Liver (tissue), 8 donors: ENCODE measurements at regions not wholly inside any gene's neighbourhood (a gene's known extent, or its start where the extent isn't known, plus 50 kb on each side); places are given as distances from the start of the nearest gene placed in this dataset.

Experiments used
- DNase-seq: peaks from one replicate; pipeline ENCODE4 v3.0.0-alpha.2; 2017; ENCODE audit warnings: low spot score
- H3K27ac ChIP-seq, 2 donors: one replicate each; pipeline ENCODE4 v1.7.0; 2013; ENCODE audit warnings: inconsistent platforms in 2 of 2, low read length in 2 of 2, control low read depth in 1 of 2, low read depth in 1 of 2, mild to moderate bottlenecking in 1 of 2
- H3K27me3 ChIP-seq, 4 donors: one replicate each; pipeline versions ENCODE4 v1.6.1 to v1.7.0; 2013; ENCODE audit warnings: low read length in 3 of 4, inconsistent platforms in 1 of 4, mild to moderate bottlenecking in 1 of 4, moderate library complexity in 1 of 4; ENCODE audit not compliant: control insufficient read depth in 4 of 4, insufficient read depth in 4 of 4
- H3K36me3 ChIP-seq, 4 donors: one replicate each; pipeline versions ENCODE4 v1.6.1 to v1.7.0; 2013; ENCODE audit warnings: low read length in 3 of 4, mild to moderate bottlenecking in 3 of 4, low read depth in 1 of 4, moderate library complexity in 1 of 4; ENCODE audit not compliant: control insufficient read depth in 4 of 4, insufficient read depth in 3 of 4
- H3K4me1 ChIP-seq, 4 donors: one replicate each; pipeline versions ENCODE4 v1.6.1 to v1.7.0; 2013; ENCODE audit warnings: low read length in 3 of 4, mild to moderate bottlenecking in 3 of 4, moderate library complexity in 1 of 4; ENCODE audit not compliant: control insufficient read depth in 4 of 4, insufficient read depth in 4 of 4
- H3K4me3 ChIP-seq, 3 donors: one replicate each; pipeline versions ENCODE4 v1.6.1 to v1.7.0; 2013; ENCODE audit warnings: low read length in 3 of 3, control low read depth in 1 of 3, low read depth in 1 of 3, mild to moderate bottlenecking in 1 of 3
- H3K9ac ChIP-seq, 2 donors: one replicate each; pipeline ENCODE4 v1.7.0; 2013; ENCODE audit warnings: low read length in 2 of 2, mild to moderate bottlenecking in 2 of 2, moderate library complexity in 2 of 2, control low read depth in 1 of 2, low read depth in 1 of 2
- H3K9me3 ChIP-seq, 4 donors: one replicate each; pipeline versions ENCODE4 v1.6.1 to v1.7.0; 2013; ENCODE audit warnings: low read length in 3 of 4; ENCODE audit not compliant: control insufficient read depth in 4 of 4
- EGR1 ChIP-seq, 2 donors: IDR thresholded peaks; 2 replicates each; pipeline ENCODE4 v1.6.1; 2016 to 2018; ENCODE audit warnings: antibody characterized with exemption in 2 of 2, low read depth in 2 of 2
- FOXA1 ChIP-seq: IDR thresholded peaks from 2 replicates; pipeline ENCODE4 v1.6.1; 2016; ENCODE audit warnings: antibody characterized with exemption
- FOXA2 ChIP-seq: IDR thresholded peaks from 2 replicates; pipeline ENCODE4 v1.6.1; 2016; ENCODE audit warnings: antibody characterized with exemption
- GABPA ChIP-seq, 2 donors: IDR thresholded peaks in 1 of 2; conservative IDR thresholded peaks in 1 of 2; 2 replicates each; pipeline ENCODE4 v1.6.1; 2016; ENCODE audit warnings: antibody characterized with exemption in 2 of 2, mild to moderate bottlenecking in 1 of 2, moderate library complexity in 1 of 2
- HNF4A ChIP-seq, 2 donors: conservative IDR thresholded peaks; 2 replicates each; pipeline ENCODE4 v1.6.1; 2016; ENCODE audit warnings: antibody characterized with exemption in 2 of 2, mild to moderate bottlenecking in 2 of 2
- HNF4G ChIP-seq: IDR thresholded peaks from 2 replicates; pipeline ENCODE4 v1.6.1; 2016; ENCODE audit warnings: antibody characterized with exemption
- JUND ChIP-seq, 2 donors: IDR thresholded peaks; 2 replicates each; pipeline ENCODE4 v1.6.1; 2016; ENCODE audit warnings: antibody characterized with exemption in 2 of 2
- MAX ChIP-seq: IDR thresholded peaks from 2 replicates; pipeline ENCODE4 v1.6.1; 2016; ENCODE audit warnings: antibody characterized with exemption
- NR2F2 ChIP-seq: IDR thresholded peaks from 2 replicates; pipeline ENCODE4 v1.6.1; 2016; ENCODE audit warnings: antibody characterized with exemption
- RAD21 ChIP-seq, 2 donors: IDR thresholded peaks; 2 replicates each; pipeline ENCODE4 v1.6.1; 2016; ENCODE audit warnings: antibody characterized with exemption in 2 of 2, mild to moderate bottlenecking in 2 of 2
- RXRA ChIP-seq, 2 donors: IDR thresholded peaks; 2 replicates each; pipeline ENCODE4 v1.6.1; 2017 to 2018; ENCODE audit warnings: antibody characterized with exemption in 2 of 2, mild to moderate bottlenecking in 1 of 2
- SP1 ChIP-seq: IDR thresholded peaks from 2 replicates; pipeline ENCODE4 v1.6.1; 2018; ENCODE audit warnings: antibody characterized with exemption, mild to moderate bottlenecking
- TAF1 ChIP-seq: conservative IDR thresholded peaks from 2 replicates; pipeline ENCODE4 v1.6.1; 2016; ENCODE audit warnings: antibody characterized with exemption, mild to moderate bottlenecking
- YY1 ChIP-seq: IDR thresholded peaks from 2 replicates; pipeline ENCODE4 v1.6.1; 2016; ENCODE audit warnings: antibody characterized with exemption, mild to moderate bottlenecking
- ZBTB33 ChIP-seq: IDR thresholded peaks from 2 replicates; pipeline ENCODE4 v1.6.1; 2016; ENCODE audit warnings: antibody characterized with exemption
- WGBS: extraction: QIAGEN DNeasy Blood & Tissue Kit; methylation state at CpG from one replicate; pipeline ENCODE4 v1.1.7; 2013; 5-methylcytosine and 5-hydroxymethylcytosine counted together
- TF ChIP-seq, protein P1 (sequence below): IDR thresholded peaks from 2 replicates; pipeline ENCODE4 v1.6.1; 2016; ENCODE audit warnings: antibody characterized with exemption
- TF ChIP-seq, protein P2 (sequence below): fragments of 150-350 bp; IDR thresholded peaks from 2 replicates; pipeline ENCODE4 v1.5.1; 2017; ENCODE audit warnings: improper control_type of control experiment, low read depth, low read length; ENCODE audit not compliant: missing input control
- TF ChIP-seq, protein P3 (sequence below): IDR thresholded peaks from 2 replicates; pipeline ENCODE4 v1.6.1; 2016; ENCODE audit warnings: antibody characterized with exemption, mild to moderate bottlenecking
- donor health status: healthy.
- donor health status: healthy.
- donor health status: healthy.
- donor health status: healthy.
- donor health status: healthy.

DNA sequence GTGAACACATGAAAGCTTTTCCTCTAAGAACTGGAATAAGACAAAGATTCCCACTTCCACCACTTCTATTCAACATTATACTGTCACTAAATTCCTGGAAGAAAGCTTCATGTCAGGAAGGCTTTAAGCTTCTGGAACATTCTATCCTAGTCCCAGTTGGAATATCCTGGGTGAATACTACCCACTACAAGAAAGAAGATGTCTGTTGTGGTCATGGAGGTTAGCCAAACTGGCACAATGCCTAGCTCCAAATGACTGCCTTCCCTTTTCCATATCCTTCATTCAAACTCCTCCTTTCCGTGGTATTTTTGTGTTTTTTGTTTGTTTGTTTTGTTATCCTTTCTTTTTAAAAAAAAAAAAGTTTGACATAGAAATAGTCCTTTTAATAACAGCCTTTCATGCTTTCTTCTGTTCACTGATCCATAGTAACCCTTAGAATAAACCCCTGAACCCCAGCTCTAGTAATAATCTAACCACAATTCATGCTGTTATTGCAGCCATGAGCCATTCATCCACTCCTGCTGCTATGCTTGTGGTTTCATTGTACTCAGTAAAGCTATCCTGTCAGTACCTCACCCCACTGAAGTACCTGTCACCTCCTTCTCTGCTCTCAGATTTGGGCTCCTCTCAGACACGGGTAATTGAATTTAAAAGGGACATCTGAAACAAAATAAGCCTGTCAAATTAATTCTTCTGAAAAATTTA, 447.5 kb downstream of the IGSF11 start:
- Histone ChIP-seq H3K27ac (no peak overlapping the region), H3K36me3 (no peaks in the 10 kb centered on the region)
- WGBS = 67% methylated on average over 2 of the region's 2 CpGs

DNA sequence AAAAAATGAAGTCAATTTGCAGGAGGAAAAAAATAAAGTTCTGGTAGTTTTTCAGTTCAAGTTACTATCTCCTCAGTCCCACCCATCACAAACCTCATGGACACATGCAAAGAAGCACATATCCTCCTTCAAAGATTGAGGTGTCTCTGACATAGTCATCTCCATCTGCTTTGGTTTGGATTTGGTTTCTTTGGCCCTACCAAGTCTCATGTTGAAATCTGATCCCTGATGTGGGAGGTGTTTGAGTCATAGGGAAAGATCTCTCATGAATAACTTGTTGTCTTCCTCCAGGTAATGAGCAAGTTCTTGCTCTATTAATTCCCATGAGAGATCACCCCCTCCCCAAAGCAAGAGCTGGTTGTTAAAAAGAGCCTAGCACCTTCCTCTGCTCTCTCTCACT, 446.8 kb downstream of the IGSF11 start:
- no peak for TF ChIP-seq HNF4A (conservative IDR thresholded peaks at IDR 0.05)
- no peak for TF ChIP-seq FOXA2
- no peak for TF ChIP-seq TAF1
- TF ChIP-seq MAX = no peak
- TF ChIP-seq, protein P1, sequence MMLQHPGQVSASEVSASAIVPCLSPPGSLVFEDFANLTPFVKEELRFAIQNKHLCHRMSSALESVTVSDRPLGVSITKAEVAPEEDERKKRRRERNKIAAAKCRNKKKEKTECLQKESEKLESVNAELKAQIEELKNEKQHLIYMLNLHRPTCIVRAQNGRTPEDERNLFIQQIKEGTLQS = no peak
- TF ChIP-seq, protein P2, sequence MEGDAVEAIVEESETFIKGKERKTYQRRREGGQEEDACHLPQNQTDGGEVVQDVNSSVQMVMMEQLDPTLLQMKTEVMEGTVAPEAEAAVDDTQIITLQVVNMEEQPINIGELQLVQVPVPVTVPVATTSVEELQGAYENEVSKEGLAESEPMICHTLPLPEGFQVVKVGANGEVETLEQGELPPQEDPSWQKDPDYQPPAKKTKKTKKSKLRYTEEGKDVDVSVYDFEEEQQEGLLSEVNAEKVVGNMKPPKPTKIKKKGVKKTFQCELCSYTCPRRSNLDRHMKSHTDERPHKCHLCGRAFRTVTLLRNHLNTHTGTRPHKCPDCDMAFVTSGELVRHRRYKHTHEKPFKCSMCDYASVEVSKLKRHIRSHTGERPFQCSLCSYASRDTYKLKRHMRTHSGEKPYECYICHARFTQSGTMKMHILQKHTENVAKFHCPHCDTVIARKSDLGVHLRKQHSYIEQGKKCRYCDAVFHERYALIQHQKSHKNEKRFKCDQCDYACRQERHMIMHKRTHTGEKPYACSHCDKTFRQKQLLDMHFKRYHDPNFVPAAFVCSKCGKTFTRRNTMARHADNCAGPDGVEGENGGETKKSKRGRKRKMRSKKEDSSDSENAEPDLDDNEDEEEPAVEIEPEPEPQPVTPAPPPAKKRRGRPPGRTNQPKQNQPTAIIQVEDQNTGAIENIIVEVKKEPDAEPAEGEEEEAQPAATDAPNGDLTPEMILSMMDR = no peak
- no peak for TF ChIP-seq RAD21 (IDR thresholded peaks at IDR 0.05)
- TF ChIP-seq RXRA (IDR thresholded peaks at IDR 0.05) = no peak
- TF ChIP-seq ZBTB33 = no peak
- TF ChIP-seq FOXA1 = no peak
- no peak for TF ChIP-seq NR2F2
- TF ChIP-seq, protein P3, sequence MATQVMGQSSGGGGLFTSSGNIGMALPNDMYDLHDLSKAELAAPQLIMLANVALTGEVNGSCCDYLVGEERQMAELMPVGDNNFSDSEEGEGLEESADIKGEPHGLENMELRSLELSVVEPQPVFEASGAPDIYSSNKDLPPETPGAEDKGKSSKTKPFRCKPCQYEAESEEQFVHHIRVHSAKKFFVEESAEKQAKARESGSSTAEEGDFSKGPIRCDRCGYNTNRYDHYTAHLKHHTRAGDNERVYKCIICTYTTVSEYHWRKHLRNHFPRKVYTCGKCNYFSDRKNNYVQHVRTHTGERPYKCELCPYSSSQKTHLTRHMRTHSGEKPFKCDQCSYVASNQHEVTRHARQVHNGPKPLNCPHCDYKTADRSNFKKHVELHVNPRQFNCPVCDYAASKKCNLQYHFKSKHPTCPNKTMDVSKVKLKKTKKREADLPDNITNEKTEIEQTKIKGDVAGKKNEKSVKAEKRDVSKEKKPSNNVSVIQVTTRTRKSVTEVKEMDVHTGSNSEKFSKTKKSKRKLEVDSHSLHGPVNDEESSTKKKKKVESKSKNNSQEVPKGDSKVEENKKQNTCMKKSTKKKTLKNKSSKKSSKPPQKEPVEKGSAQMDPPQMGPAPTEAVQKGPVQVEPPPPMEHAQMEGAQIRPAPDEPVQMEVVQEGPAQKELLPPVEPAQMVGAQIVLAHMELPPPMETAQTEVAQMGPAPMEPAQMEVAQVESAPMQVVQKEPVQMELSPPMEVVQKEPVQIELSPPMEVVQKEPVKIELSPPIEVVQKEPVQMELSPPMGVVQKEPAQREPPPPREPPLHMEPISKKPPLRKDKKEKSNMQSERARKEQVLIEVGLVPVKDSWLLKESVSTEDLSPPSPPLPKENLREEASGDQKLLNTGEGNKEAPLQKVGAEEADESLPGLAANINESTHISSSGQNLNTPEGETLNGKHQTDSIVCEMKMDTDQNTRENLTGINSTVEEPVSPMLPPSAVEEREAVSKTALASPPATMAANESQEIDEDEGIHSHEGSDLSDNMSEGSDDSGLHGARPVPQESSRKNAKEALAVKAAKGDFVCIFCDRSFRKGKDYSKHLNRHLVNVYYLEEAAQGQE = no peak
- no peak for TF ChIP-seq GABPA (IDR thresholded peaks at IDR 0.05 in 1 of 2, conservative IDR thresholded peaks at IDR 0.05 in 1 of 2)
- TF ChIP-seq SP1 = no peak
- TF ChIP-seq EGR1 (IDR thresholded peaks at IDR 0.05; ENCODE audit: low read depth in 2 of 2) = no peak
- TF ChIP-seq JUND (IDR thresholded peaks at IDR 0.05) = no peak
- TF ChIP-seq YY1 = no peak
- no peak for TF ChIP-seq HNF4G
- H3K27me3 ChIP-seq = no peaks in the 10 kb centered on the region
- no peak overlapping the region for H3K27ac ChIP-seq
- H3K4me3 ChIP-seq = no peak overlapping the region
- peaks cover 0 to 2% (median under 1%) of the 10 kb centered on the region in 4 donors for H3K4me1 ChIP-seq
- H3K9me3 ChIP-seq = no peaks in the 10 kb centered on the region
- no peak overlapping the region for H3K9ac ChIP-seq
- H3K36me3 ChIP-seq = no peaks in the 10 kb centered on the region
- DNase-seq = no peak

More for the DNA sequence above, 447.5 kb downstream of the IGSF11 start:
- Histone ChIP-seq H3K4me3 (no peak overlapping the region), H3K9me3 (no peaks in the 10 kb centered on the region), H3K27me3 (no peaks in the 10 kb centered on the region), H3K9ac (no peak overlapping the region), H3K4me1 (no peaks in the 10 kb centered on the region)
- DNase-seq = no peak
- TF ChIP-seq RXRA (IDR thresholded peaks at IDR 0.05) = no peak
- no peak for TF ChIP-seq SP1
- TF ChIP-seq, protein P1 = no peak
- TF ChIP-seq NR2F2 = no peak
- TF ChIP-seq GABPA (IDR thresholded peaks at IDR 0.05 in 1 of 2, conservative IDR thresholded peaks at IDR 0.05 in 1 of 2) = no peak
- TF ChIP-seq RAD21 (IDR thresholded peaks at IDR 0.05) = no peak
- no peak for TF ChIP-seq FOXA2
- TF ChIP-seq HNF4A (conservative IDR thresholded peaks at IDR 0.05) = no peak
- TF ChIP-seq TAF1 = no peak
